Gastroesophageal sphincter (tissue), 3 donors: ENCODE measurements at regions not wholly inside any gene's neighbourhood (a gene's known extent, or its start where the extent isn't known, plus 50 kb on each side); places are given as distances from the start of the nearest gene placed in this dataset.
"Not testable (repeated sequence)": the region's sequence is repeated elsewhere in the genome, so short reads cannot be mapped to it uniquely, and the experiment has no call there.

Experiments
- CTCF ChIP-seq, 4 experiments: fragments of 200-600 bp in 2 of 4; fragments of 450-650 bp in 2 of 4; sonication (generic) in 1 of 4; IDR thresholded peaks; one replicate each; pipeline ENCODE4 v1.5.1; 2017 to 2019; ENCODE audit warnings: antibody characterized with exemption in 4 of 4, mild to moderate bottlenecking in 2 of 4, moderate library complexity in 2 of 4
- EP300 ChIP-seq: sonication (generic); formaldehyde crosslinking; IDR thresholded peaks from one replicate; pipeline ENCODE4 v1.6.1; 2017; ENCODE audit warnings: antibody characterized with exemption, mild to moderate bottlenecking
- POLR2AphosphoS5 ChIP-seq: sonication (generic); formaldehyde crosslinking; IDR thresholded peaks from one replicate; pipeline ENCODE4 v1.6.1; 2017; ENCODE audit warnings: antibody characterized with exemption

GRCh38 chr9:138209071-138209644, 331.6 kb downstream of the CACNA1B start:
- TF ChIP-seq CTCF (IDR thresholded peaks at IDR 0.05); POLR2AphosphoS5; EP300: not testable (repeated sequence)
